Heart right ventricle (tissue), 16 donors: ENCODE measurements at regions not wholly inside any gene's neighbourhood (a gene's known extent, or its start where the extent isn't known, plus 50 kb on each side); places are given as distances from the start of the nearest gene placed in this dataset.

Experiments
- ATAC-seq, 8 donors: fragments of 200-7000 bp; cut with Tn5 transposase; one replicate each; pipeline ENCODE4 v1.9.1; 2020; ENCODE audit warnings: mild to moderate bottlenecking in 8 of 8, moderate library complexity in 8 of 8, moderate number of reproducible peaks in 1 of 8
- DNase-seq, 2 donors: peaks; one replicate each; pipeline ENCODE4 v3.0.0-alpha.2; 2020
- H3K27ac ChIP-seq, 10 donors: fragments of 200-600 bp; sonication (generic) in 2 of 10; one replicate each; pipeline versions ENCODE4 v1.5.0 to v1.8.0; 2020 to 2022; ENCODE audit warnings: mild to moderate bottlenecking in 3 of 10
- H3K27me3 ChIP-seq, 7 donors: fragments of 200-600 bp; one replicate each; pipeline ENCODE4 v1.8.0; 2021 to 2022; ENCODE audit warnings: mild to moderate bottlenecking in 2 of 7
- H3K36me3 ChIP-seq, 9 donors: fragments of 200-600 bp; sonication (generic) in 1 of 9; one replicate each; pipeline versions ENCODE4 v1.5.0 to v1.8.0; 2020 to 2022; ENCODE audit warnings: mild to moderate bottlenecking in 2 of 9
- H3K4me1 ChIP-seq, 9 donors: fragments of 200-600 bp; sonication (generic) in 1 of 9; one replicate each; pipeline versions ENCODE4 v1.5.0 to v1.8.0; 2020 to 2022; ENCODE audit warnings: mild to moderate bottlenecking in 4 of 9
- H3K4me3 ChIP-seq, 10 donors: fragments of 200-600 bp; sonication (generic) in 2 of 10; one replicate each; pipeline versions ENCODE4 v1.5.0 to v1.8.0; 2020 to 2022; ENCODE audit warnings: mild to moderate bottlenecking in 7 of 10, moderate library complexity in 2 of 10
- H3K9me3 ChIP-seq, 11 donors: fragments of 200-600 bp in 10 of 11; sonication (generic) in 2 of 11; one replicate each; pipeline versions ENCODE4 v1.5.0 to v1.8.0; 2013 to 2022; ENCODE audit warnings: mild to moderate bottlenecking in 2 of 11, control low read depth in 1 of 11, moderate library complexity in 1 of 11
- WGBS, 2 donors: extraction: QIAGEN DNeasy Blood & Tissue Kit; methylation state at CpG; one replicate each; pipeline ENCODE4 v1.1.7; 2013; ENCODE audit warnings: inconsistent platforms in 1 of 2; 5-methylcytosine and 5-hydroxymethylcytosine counted together
- intact Hi-C, 10 donors: fragments of 100-400 bp; cut with DNase I; formaldehyde crosslinking; loops; one replicate each; pipeline versions ENCODE4 v1.11.1 to v1.14.2; 2022
- TF ChIP-seq, protein P1 (sequence below), 9 donors: fragments of 200-600 bp; sonication (generic) in 2 of 9; IDR thresholded peaks; one replicate each; pipeline versions ENCODE4 v1.5.0 to v1.8.0; 2021 to 2022; ENCODE audit warnings: antibody characterized with exemption in 9 of 9, mild to moderate bottlenecking in 5 of 9, moderate library complexity in 1 of 9
- donor health status: Arrhythmogenic right ventricular cardiomyopathy.
- donor health status: ischemic (EF 13 %, LVEDD 7.1; RV severe dilation, severe dysfunction).
- donor health status: healthy with polysubstance abuse.
- donor health status: DM: no; HTN: yes; CAD: no.
- donor health status: DM: no; HTN: no; CAD: no.
- donor health status: ischemic (EF 25% LVEDD 6.9; RV normal size, moderate dysfunction).
- donor health status: ischemic (EF 25% LVEDD 5.7; RV mildly dilated, moderate dysfunction).
- donor health status: healthy.
- donor health status: DM: yes; HTN: yes; CAD: no.
- donor health status: Ischemic cardiomyopathy.
- donor health status: ischemic (EF 35%, LVEDD 5.7; RV mildly dilated, moderate dysfunction).
- donor health status: nonischemic (EF 11% LVEDD 7.7; RV severe dilation, severe dysfunction).
- donor health status: DM: yes; HTN: yes; CAD: no.
- donor health status: PGD.
- donor health status: ischemic (EF 29% LVEDD 5.4; RV normal size, mild dysfunction).
- donor health status: nonischemic (EF 23%, LVEDD 6.1; RV moderate dilation, normal function).

DNA sequence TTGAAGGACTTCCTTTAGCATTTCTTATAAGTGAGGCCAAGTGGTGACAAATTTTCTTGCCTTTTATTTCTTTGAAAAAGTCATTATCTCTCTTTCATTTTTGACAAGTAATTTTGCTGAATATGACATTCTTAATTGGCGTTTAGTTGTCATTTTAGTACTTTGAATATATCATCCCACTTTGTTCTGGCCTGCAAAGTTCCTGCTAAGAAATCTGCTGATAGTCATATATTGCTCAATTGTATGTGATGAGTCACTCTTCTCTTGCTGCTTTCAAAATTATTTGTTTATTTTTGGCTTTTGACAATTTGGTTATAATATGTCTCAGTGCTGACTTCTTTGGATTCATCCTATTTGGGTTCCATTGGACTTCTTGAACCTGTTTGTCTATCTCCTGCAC, 312.6 kb downstream of the DUSP10 start:
- Histone ChIP-seq H3K27me3 (no peaks in the 10 kb centered on the region), H3K9me3 (peaks cover 0 to 39% (median 4%) of the 10 kb centered on the region in 11 donors), H3K36me3 (no peaks in the 10 kb centered on the region), H3K4me3 (no peak overlapping the region), H3K27ac (no peak overlapping the region), H3K4me1 (peaks cover 0 to 4% (median 0%) of the 10 kb centered on the region in 9 donors)
- TF ChIP-seq, protein P1, sequence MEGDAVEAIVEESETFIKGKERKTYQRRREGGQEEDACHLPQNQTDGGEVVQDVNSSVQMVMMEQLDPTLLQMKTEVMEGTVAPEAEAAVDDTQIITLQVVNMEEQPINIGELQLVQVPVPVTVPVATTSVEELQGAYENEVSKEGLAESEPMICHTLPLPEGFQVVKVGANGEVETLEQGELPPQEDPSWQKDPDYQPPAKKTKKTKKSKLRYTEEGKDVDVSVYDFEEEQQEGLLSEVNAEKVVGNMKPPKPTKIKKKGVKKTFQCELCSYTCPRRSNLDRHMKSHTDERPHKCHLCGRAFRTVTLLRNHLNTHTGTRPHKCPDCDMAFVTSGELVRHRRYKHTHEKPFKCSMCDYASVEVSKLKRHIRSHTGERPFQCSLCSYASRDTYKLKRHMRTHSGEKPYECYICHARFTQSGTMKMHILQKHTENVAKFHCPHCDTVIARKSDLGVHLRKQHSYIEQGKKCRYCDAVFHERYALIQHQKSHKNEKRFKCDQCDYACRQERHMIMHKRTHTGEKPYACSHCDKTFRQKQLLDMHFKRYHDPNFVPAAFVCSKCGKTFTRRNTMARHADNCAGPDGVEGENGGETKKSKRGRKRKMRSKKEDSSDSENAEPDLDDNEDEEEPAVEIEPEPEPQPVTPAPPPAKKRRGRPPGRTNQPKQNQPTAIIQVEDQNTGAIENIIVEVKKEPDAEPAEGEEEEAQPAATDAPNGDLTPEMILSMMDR (IDR thresholded peaks at IDR 0.05): no peak
- no peak for ATAC-seq
- DNase-seq: no peak
- intact Hi-C loops: no loop called here
- WGBS, 2 donors: 49 to 86% methylated on average over 1 of the region's 1 CpG

DNA sequence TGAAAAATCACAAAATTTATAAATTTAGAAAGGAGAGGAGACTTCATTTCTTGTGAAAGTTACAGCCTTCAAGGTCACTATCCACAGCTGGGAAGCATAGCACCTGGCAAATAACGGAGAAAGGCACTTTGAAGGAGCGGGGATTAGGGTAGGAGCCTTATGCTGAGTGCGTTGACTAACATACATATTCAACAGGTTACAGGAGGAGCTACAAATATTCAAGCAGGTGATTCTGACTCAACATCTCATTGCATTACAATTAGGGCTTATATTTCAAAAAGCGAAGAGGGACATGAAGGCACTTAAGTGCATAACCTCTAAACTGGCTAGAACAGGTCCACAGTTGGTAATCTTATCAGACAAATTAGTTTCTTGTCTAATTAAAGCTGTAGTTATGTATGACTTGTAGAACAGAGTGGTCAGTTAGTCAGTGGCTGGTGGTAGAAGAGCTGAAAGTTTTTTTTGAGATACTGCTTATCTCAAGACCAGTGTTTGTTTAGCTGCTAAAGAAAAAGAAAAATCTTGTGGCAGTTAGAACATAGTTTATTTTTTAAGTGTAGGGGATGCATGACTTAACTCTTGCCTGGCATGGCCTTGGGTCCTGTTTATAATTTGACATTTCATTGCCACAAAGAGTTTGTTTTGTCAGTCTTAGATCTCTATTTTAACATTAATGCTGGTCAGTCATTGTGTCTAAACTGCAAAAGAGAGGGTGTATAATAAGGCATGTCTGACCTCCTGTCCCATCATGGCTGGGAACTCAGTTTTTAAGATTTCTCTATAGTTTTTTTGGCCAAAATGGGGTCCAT, 311.5 kb downstream of the DUSP10 start:
- intact Hi-C loops: loop anchor here in 8 of 10 donors (5.0 to 10.0 kb wide), 7 partner anchors 163 to 616 kb away; partner anchors contain the start of gene HLX (in 2 of the 8)
- H3K4me3 ChIP-seq: no peak overlapping the region
- ATAC-seq (no peak), DNase-seq (no peak)
- H3K9me3 ChIP-seq: peaks cover 0 to 39% (median 4%) of the 10 kb centered on the region in 11 donors
- no peaks in the 10 kb centered on the region for H3K36me3 ChIP-seq
- TF ChIP-seq, protein P1 (IDR thresholded peaks at IDR 0.05): no peak
- H3K27ac ChIP-seq: peak overlapping the region in 1 of 10 donors; percentile 6
- peaks cover 0 to 5% (median 0%) of the 10 kb centered on the region in 9 donors for H3K4me1 ChIP-seq
- WGBS, 2 donors: 96 to 97% methylated on average over 4 of the region's 4 CpGs
- no peaks in the 10 kb centered on the region for H3K27me3 ChIP-seq

GRCh38 chr1:221431068-221431651, 310.7 kb downstream of the DUSP10 start:
- TF ChIP-seq, protein P1 (IDR thresholded peaks at IDR 0.05): peak in 7 of 9 donors; percentile 28 to 60 (median 43)
- no peak for DNase-seq
- 54 to 55% methylated on average over 2 of the region's 2 CpGs for WGBS, 2 donors
- intact Hi-C loops: loop anchor here in 8 of 10 donors (5.0 to 10.0 kb wide), 7 partner anchors 164 to 616 kb away; partner anchors contain the start of gene HLX (in 2 of the 8)
- Histone ChIP-seq H3K36me3 (no peaks in the 10 kb centered on the region), H3K4me3 (no peak overlapping the region), H3K9me3 (peaks cover 0 to 33% (median 4%) of the 10 kb centered on the region in 11 donors), H3K4me1 (peaks cover 0 to 11% (median 0%) of the 10 kb centered on the region in 9 donors), H3K27me3 (no peaks in the 10 kb centered on the region), H3K27ac (no peak overlapping the region)
- peak in 4 of 8 donors; percentile 15 to 61 (median 48) for ATAC-seq

- DNase-seq: no peak
- no peak for ATAC-seq
- intact Hi-C loops: loop anchor here in 8 of 10 donors (5.0 to 10.0 kb wide), 7 partner anchors 165 to 617 kb away; partner anchors contain the start of gene HLX (in 2 of the 8)
- no peaks in the 10 kb centered on the region for H3K36me3 ChIP-seq
- H3K27ac ChIP-seq: no peak overlapping the region
- peaks cover 0 to 25% (median 0%) of the 10 kb centered on the region in 11 donors for H3K9me3 ChIP-seq
- peaks cover 0 to 11% (median 0%) of the 10 kb centered on the region in 9 donors for H3K4me1 ChIP-seq
- TF ChIP-seq, protein P1 (IDR thresholded peaks at IDR 0.05): no peak
- H3K27me3 ChIP-seq: no peaks in the 10 kb centered on the region
- no peak overlapping the region for H3K4me3 ChIP-seq
Observed at GRCh38 chr1:221431961-221432360, 309.9 kb downstream of the DUSP10 start.
